Activated CD8-positive, alpha-beta memory T cell treated with anti-CD3 and anti-CD28 coated beads for 48 hours (primary cell): ENCODE measurements at regions not wholly inside any gene's neighbourhood (a gene's known extent, or its start where the extent isn't known, plus 50 kb on each side); places are given as distances from the start of the nearest gene placed in this dataset.

ENCODE experiments used
- DNase-seq, 3 experiments: peaks; one replicate each; pipeline ENCODE4 v3.0.0-alpha.2; 2020; ENCODE audit warnings: low read depth in 2 of 3, low spot score in 2 of 3

- DNase-seq = no peak
Measured at GRCh38 chr2:41707790-41708451, 339.9 kb upstream of the PKDCC start.

- DNase-seq = no peak
Measured at GRCh38 chr2:41709702-41710599, 337.9 kb upstream of the PKDCC start.

- DNase-seq = no peak
Measured at GRCh38 chr2:41710944-41711343, 336.9 kb upstream of the PKDCC start.

GRCh38 chr2:41711736-41712135, 336.1 kb upstream of the PKDCC start:
- DNase-seq = no peak

GRCh38 chr2:41716497-41716896, 331.3 kb upstream of the PKDCC start:
- DNase-seq = no peak

GRCh38 chr2:41717839-41718238, 330.0 kb upstream of the PKDCC start:
- no peak for DNase-seq

- no peak for DNase-seq
Measured at GRCh38 chr2:41718705-41719104, 329.1 kb upstream of the PKDCC start.

- no peak for DNase-seq
Measured at GRCh38 chr2:41719756-41720155, 328.1 kb upstream of the PKDCC start.

- DNase-seq = no peak
Measured at GRCh38 chr2:41720331-41721251, 327.2 kb upstream of the PKDCC start.

GRCh38 chr2:41722668-41723369, 325.0 kb upstream of the PKDCC start:
- DNase-seq = no peak

GRCh38 chr2:41723526-41723925, 324.3 kb upstream of the PKDCC start:
- DNase-seq = no peak

- DNase-seq = no peak
Measured at GRCh38 chr2:41724465-41724864, 323.4 kb upstream of the PKDCC start.

GRCh38 chr2:41725901-41726300, 321.9 kb upstream of the PKDCC start:
- DNase-seq = no peak

GRCh38 chr2:41726364-41726763, 321.5 kb upstream of the PKDCC start:
- no peak for DNase-seq

GRCh38 chr2:41727152-41727551, 320.7 kb upstream of the PKDCC start:
- no peak for DNase-seq

- no peak for DNase-seq
Measured at GRCh38 chr2:41727711-41728110, 320.1 kb upstream of the PKDCC start.

GRCh38 chr2:41728788-41729338, 319.0 kb upstream of the PKDCC start:
- no peak for DNase-seq

GRCh38 chr2:41729800-41730364, 317.9 kb upstream of the PKDCC start:
- DNase-seq = no peak

GRCh38 chr2:41735006-41735405, 312.8 kb upstream of the PKDCC start:
- DNase-seq = no peak

- no peak for DNase-seq
Measured at GRCh38 chr2:41735476-41735875, 312.3 kb upstream of the PKDCC start.
